Activated naive CD8-positive, alpha-beta T cell treated with anti-CD3 and anti-CD28 coated beads, Interleukin-2, amount 10 ng/mL, durations not matched to agents 7 days and 5 days (primary cell): ENCODE measurements at regions not wholly inside any gene's neighbourhood (a gene's known extent, or its start where the extent isn't known, plus 50 kb on each side); places are given as distances from the start of the nearest gene placed in this dataset.
"Not testable (repeated sequence)": the region's sequence is repeated elsewhere in the genome, so short reads cannot be mapped to it uniquely, and the experiment has no call there.

Source experiments
- ATAC-seq: fragments of 150-1000 bp; cut with Tn5 transposase; one replicate; pipeline ENCODE4 v1.10.0; 2021; ENCODE audit warnings: low read depth, moderate library complexity
- POLR2A ChIA-PET: fragments of 350-600 bp; sonication (Branson Sonifier 250); formaldehyde crosslinking; loops from one replicate; lab custom pipeline; 2021; ENCODE audit warnings: antibody characterized with exemption; lab: Charles Lee
- DNase-seq: peaks from one replicate; pipeline ENCODE4 v3.0.0; 2021
- H3K27ac Mint-ChIP-seq: one replicate; pipeline ENCODE4 v1.8.0; 2022; ENCODE audit warnings: mild to moderate bottlenecking, mixed read lengths
- H3K27me3 Mint-ChIP-seq: one replicate; pipeline ENCODE4 v1.8.0; 2022; ENCODE audit warnings: mild to moderate bottlenecking, moderate library complexity, mixed read lengths
- H3K36me3 Mint-ChIP-seq: one replicate; pipeline ENCODE4 v1.8.0; 2021; ENCODE audit warnings: mild to moderate bottlenecking, mixed read lengths
- H3K4me1 Mint-ChIP-seq: one replicate; pipeline ENCODE4 v1.8.0; 2021; ENCODE audit warnings: mixed read lengths
- H3K4me3 Mint-ChIP-seq: one replicate; pipeline ENCODE4 v1.8.0; 2022; ENCODE audit warnings: mild to moderate bottlenecking, moderate library complexity, mixed read lengths
- H3K9me3 Mint-ChIP-seq: one replicate; pipeline ENCODE4 v1.8.0; 2021; ENCODE audit warnings: mixed read lengths

DNA sequence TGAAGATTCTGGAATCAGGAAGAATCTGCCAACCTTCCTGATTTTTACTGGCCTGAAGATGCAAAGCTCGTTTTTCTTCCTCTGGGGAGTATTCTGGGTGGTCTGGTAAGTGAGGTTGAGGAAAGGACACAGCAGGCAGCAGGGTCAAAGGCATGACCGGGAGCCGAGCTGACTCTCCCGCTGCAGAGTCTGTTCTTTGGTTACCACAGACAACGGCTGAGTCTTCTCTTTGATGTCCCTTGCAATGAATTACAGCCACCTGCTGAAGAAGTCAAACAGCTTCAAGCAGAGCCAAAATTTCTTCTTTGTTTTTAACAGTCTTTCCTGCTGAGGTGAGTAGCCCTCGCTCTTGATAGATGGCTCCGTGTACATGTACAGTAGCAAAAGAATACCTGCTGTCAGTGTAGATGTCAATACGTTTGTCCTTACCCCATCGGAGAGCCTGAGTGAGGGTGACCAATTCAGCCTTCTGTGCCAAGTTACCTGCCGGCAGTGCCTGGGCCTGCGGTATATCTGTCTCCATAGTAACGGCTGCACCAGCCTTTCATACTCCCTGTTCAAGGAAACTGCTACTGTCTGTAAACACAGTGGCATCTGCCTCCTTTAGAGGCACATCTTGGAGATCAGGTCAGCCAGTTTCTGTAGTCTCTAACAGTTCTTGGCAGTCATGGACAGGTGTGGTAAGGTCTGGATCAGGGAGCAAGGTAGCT is 76.4 kb downstream of the PRR15 start:
- Mint-ChIP-seq H3K36me3 (no peaks in the 10 kb centered on the region), H3K27me3 (no peaks in the 10 kb centered on the region), H3K9me3 (no peaks in the 10 kb centered on the region), H3K4me1 (no peaks in the 10 kb centered on the region), H3K27ac (no peak overlapping the region), H3K4me3 (no peak overlapping the region)
- POLR2A ChIA-PET = no interaction called here
- DNase-seq (no peak), ATAC-seq (no peak)

- H3K27me3 Mint-ChIP-seq = no peaks in the 10 kb centered on the region
- ATAC-seq (no peak), DNase-seq (no peak)
- H3K9me3 Mint-ChIP-seq = no peaks in the 10 kb centered on the region
- no peaks in the 10 kb centered on the region for H3K4me1 Mint-ChIP-seq
- POLR2A ChIA-PET = no interaction called here
- no peak overlapping the region for H3K27ac Mint-ChIP-seq
- H3K36me3 Mint-ChIP-seq = no peaks in the 10 kb centered on the region
- H3K4me3 Mint-ChIP-seq = no peak overlapping the region
These were observed 78.0 kb downstream of the PRR15 start for GRCh38 chr7:29641651-29642050.

GRCh38 chr7:29642494-29643155 is 79.0 kb downstream of the PRR15 start:
- no peak for ATAC-seq
- no peak for DNase-seq
- H3K4me3 Mint-ChIP-seq = no peak overlapping the region
- POLR2A ChIA-PET = no interaction called here
- H3K27ac Mint-ChIP-seq = no peak overlapping the region
- no peaks in the 10 kb centered on the region for H3K36me3 Mint-ChIP-seq
- H3K9me3 Mint-ChIP-seq = no peaks in the 10 kb centered on the region
- H3K4me1 Mint-ChIP-seq = no peaks in the 10 kb centered on the region
- peaks cover 4% of the 10 kb centered on the region for H3K27me3 Mint-ChIP-seq

GRCh38 chr7:29646116-29646515 is 82.5 kb downstream of the PRR15 start:
- H3K36me3 Mint-ChIP-seq, H3K27me3 Mint-ChIP-seq, ATAC-seq, H3K9me3 Mint-ChIP-seq, POLR2A ChIA-PET, H3K27ac Mint-ChIP-seq, H3K4me3 Mint-ChIP-seq, H3K4me1 Mint-ChIP-seq, DNase-seq: not testable (repeated sequence)

DNA sequence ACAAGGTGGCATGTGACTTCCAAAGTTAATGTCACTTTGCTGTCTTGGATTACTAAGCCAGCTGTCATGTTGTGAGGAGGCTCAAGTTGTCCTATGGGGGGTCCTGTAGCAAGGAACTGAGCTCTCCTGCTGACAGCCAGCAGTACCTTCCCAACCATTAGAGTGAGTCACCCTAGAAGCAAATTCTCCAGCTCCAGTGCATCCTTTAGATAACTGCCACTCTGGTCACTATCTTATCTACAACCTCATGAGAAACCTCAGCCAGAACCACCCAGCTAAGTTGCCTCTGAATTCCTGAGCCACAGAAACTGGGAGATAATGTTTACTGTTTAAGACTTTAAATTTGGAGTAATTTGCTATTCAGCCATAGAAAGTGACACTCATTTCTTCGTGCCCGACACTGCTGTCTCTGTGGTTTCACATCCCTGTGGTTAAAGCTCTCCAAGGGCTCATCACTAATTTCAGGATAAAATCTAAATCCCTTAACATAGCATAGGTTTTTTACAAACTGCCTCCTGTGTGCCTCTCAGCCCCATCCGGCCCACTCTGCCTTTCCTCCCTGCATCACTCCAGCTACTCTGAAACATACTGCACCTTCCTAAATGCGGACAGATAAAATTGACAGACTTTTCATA is 83.5 kb downstream of the PRR15 start:
- H3K4me1 Mint-ChIP-seq = no peaks in the 10 kb centered on the region
- POLR2A ChIA-PET = no interaction called here
- ATAC-seq = no peak
- no peaks in the 10 kb centered on the region for H3K9me3 Mint-ChIP-seq
- no peak for DNase-seq
- peaks cover 4% of the 10 kb centered on the region for H3K27me3 Mint-ChIP-seq
- H3K4me3 Mint-ChIP-seq = no peak overlapping the region
- H3K27ac Mint-ChIP-seq = no peak overlapping the region
- H3K36me3 Mint-ChIP-seq = no peaks in the 10 kb centered on the region

DNA sequence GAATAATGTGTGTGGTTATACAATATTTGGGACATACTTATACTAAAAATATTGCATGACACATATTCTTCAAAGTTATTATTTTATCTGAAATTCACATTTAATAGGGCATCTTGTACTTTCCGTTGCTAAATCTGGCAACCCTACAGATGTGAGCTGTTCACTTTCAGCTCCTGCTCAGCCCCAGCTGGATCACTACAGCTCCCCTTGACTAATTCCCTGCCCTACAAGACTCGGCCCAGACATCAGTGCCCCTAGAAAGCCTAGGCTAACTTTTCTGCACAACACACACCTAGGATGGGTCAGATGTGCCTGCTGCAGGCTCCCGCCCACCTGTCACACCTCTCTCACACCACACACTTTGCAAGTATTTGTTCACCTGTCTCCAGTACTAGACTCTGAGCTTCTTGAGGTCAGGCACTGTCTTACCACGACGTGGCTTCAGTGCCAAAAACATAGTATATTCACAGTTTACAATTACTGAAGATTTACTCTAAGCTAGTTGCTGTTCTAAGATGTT is 84.1 kb downstream of the PRR15 start:
- ATAC-seq, H3K4me1 Mint-ChIP-seq, H3K9me3 Mint-ChIP-seq, H3K27me3 Mint-ChIP-seq, POLR2A ChIA-PET, H3K36me3 Mint-ChIP-seq, DNase-seq, H3K27ac Mint-ChIP-seq, H3K4me3 Mint-ChIP-seq: not testable (repeated sequence)

DNA sequence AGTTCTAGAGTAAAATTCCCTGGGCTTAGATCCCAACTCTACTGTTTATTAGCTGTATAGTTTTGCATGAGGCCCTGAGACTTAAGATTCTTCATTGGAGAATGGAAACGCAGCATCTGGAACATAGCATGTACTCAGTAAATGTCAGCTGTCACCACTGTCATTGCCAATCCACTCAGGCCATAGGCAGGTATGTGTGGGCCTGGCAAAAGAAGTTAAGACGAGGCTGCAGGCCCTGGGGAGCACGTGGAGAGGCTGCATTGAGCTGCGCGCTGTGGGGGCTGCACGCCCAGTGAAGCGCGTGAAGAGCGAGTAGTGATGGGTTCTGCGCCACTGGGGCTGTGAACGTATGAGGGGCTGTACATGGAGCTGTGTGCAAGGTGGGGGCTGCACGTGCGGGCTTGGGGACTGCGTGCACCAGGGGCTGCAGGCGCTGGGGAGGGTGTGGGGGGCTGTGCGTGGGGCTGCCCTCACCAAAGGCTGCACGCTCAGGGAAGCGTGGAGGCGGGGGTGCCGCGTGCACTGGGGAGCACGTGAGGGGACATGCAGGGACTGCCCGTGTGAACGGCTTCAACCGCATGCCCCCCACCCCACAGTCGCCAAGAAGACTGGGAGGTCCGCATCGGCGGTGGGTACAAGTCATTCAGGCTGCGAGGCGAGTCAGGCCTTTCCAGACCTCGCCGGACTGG is 85.5 kb downstream of the PRR15 start:
- no peak overlapping the region for H3K4me3 Mint-ChIP-seq
- H3K27me3 Mint-ChIP-seq = peaks cover 4% of the 10 kb centered on the region
- no peak overlapping the region for H3K27ac Mint-ChIP-seq
- no peaks in the 10 kb centered on the region for H3K9me3 Mint-ChIP-seq
- no peaks in the 10 kb centered on the region for H3K36me3 Mint-ChIP-seq
- POLR2A ChIA-PET = no interaction called here
- no peak for ATAC-seq
- no peak for DNase-seq
- no peaks in the 10 kb centered on the region for H3K4me1 Mint-ChIP-seq

DNA sequence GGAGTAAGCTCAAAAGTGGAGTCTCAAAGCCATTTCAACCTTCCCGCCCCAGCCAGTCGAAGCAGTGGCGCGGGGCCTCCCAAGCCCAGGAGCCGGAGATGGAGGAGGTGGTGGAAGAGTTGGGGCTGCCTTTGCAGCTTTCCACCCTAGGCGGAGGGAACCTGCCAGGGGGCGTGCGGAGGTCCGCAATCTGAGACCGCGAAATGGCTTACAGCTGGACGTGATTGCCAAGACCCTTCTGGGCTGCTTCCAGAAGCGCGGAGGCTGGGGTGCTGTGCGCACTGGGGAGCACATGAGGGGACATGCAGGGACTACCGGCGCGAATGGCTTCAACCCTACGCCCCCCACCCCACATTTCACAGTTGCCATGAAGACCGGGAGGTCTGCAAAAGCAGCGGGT is 86.2 kb downstream of the PRR15 start:
- Mint-ChIP-seq H3K27me3 (peaks cover 4% of the 10 kb centered on the region), H3K36me3 (no peaks in the 10 kb centered on the region), H3K9me3 (no peaks in the 10 kb centered on the region), H3K4me3 (no peak overlapping the region), H3K4me1 (no peaks in the 10 kb centered on the region), H3K27ac (no peak overlapping the region)
- POLR2A ChIA-PET = no interaction called here
- no peak for DNase-seq
- ATAC-seq = no peak

DNA sequence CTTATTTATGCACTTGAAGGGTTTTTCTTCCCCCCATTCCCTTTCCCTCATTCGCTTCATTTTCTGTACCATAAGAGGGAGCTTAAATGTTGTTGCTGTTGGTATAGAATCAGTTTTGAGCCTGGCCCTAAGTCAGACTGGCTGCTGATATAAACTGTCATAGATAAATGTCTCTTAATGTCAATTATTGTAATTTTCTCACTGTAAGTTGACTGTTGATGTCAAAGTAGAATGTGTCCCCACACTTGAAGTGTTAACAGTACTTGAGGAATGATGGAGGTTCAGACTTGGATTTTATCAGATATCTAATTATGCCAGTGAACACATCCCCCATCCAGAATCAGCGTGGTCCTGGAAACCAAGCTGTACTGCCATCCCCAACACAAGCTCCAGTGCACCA is 87.8 kb downstream of the PRR15 start:
- Mint-ChIP-seq H3K9me3 (no peaks in the 10 kb centered on the region), H3K4me3 (no peak overlapping the region), H3K27me3 (peaks cover 4% of the 10 kb centered on the region), H3K4me1 (no peaks in the 10 kb centered on the region), H3K27ac (no peak overlapping the region), H3K36me3 (no peaks in the 10 kb centered on the region)
- POLR2A ChIA-PET = no interaction called here
- DNase-seq = no peak
- no peak for ATAC-seq

GRCh38 chr7:29652556-29652955 is 88.9 kb downstream of the PRR15 start:
- Mint-ChIP-seq H3K9me3 (no peaks in the 10 kb centered on the region), H3K36me3 (no peaks in the 10 kb centered on the region), H3K4me1 (no peaks in the 10 kb centered on the region), H3K4me3 (no peak overlapping the region), H3K27me3 (no peaks in the 10 kb centered on the region), H3K27ac (no peak overlapping the region)
- POLR2A ChIA-PET = no interaction called here
- no peak for DNase-seq
- no peak for ATAC-seq

- POLR2A ChIA-PET, ATAC-seq, DNase-seq, H3K9me3 Mint-ChIP-seq, H3K27ac Mint-ChIP-seq, H3K27me3 Mint-ChIP-seq, H3K4me3 Mint-ChIP-seq, H3K36me3 Mint-ChIP-seq, H3K4me1 Mint-ChIP-seq: not testable (repeated sequence)
These were observed 90.7 kb downstream of the PRR15 start for GRCh38 chr7:29654340-29654739.

- DNase-seq = no peak
- no peaks in the 10 kb centered on the region for H3K9me3 Mint-ChIP-seq
- H3K27ac Mint-ChIP-seq = no peak overlapping the region
- no peak for ATAC-seq
- H3K4me3 Mint-ChIP-seq = no peak overlapping the region
- H3K36me3 Mint-ChIP-seq = no peaks in the 10 kb centered on the region
- no peaks in the 10 kb centered on the region for H3K4me1 Mint-ChIP-seq
- POLR2A ChIA-PET = no interaction called here
- H3K27me3 Mint-ChIP-seq = no peaks in the 10 kb centered on the region
These were observed 93.7 kb downstream of the PRR15 start for GRCh38 chr7:29657288-29657687.

- Mint-ChIP-seq H3K27me3 (no peaks in the 10 kb centered on the region), H3K4me3 (no peak overlapping the region), H3K27ac (no peak overlapping the region), H3K36me3 (no peaks in the 10 kb centered on the region), H3K4me1 (no peaks in the 10 kb centered on the region), H3K9me3 (no peaks in the 10 kb centered on the region)
- DNase-seq (no peak), ATAC-seq (no peak)
- POLR2A ChIA-PET = no interaction called here
These were observed 94.2 kb downstream of the PRR15 start for GRCh38 chr7:29657856-29658255.
